NCI-H526 (cell line): ENCODE measurements at regions not wholly inside any gene's neighbourhood (a gene's known extent, or its start where the extent isn't known, plus 50 kb on each side); places are given as distances from the start of the nearest gene placed in this dataset.

Source experiments
- DNase-seq, 2 experiments: peaks; one replicate each; lab custom pipeline; 2025; lab: John Stamatoyannopoulos, UW

DNA sequence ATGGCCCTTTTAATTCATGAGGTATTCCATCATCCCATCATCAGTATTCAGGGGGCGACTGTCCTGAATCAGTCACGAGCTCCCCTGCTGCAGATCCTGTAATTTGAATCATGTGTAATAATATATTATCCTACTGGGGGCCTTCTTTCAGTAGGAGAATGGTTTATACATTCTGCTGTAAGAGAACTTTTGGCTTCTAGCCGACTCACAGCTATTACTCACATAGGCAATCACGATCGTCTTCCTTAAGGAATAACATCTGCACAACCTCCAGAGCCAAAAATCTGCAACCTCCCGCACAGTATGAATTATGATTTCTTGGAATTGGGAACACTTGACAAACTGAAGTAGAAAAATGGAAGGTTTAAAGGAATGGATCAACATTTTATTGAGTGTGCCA, 343.0 kb downstream of the USP25 start:
- DNase-seq: peak in 1 of 2 experiments; percentile 30

DNA sequence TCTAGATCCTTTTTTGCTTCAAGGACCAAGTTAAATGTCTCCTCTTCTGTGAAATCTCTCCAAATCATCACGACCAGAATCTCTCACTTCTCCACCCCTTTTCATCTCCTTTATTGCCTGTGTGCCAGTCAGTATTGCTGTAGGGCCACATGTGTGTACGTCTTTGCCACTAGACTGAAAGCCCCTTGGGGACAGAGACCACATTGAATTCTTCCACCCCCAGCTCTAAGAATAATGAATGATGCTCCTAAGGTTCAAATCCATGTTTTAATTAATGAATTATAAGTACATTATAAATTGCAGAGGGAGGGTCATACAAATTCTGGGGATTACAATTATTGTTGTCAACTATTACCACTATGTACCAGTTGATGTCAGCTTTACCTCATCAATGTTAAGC, 343.8 kb downstream of the USP25 start:
- DNase-seq: no peak

DNA sequence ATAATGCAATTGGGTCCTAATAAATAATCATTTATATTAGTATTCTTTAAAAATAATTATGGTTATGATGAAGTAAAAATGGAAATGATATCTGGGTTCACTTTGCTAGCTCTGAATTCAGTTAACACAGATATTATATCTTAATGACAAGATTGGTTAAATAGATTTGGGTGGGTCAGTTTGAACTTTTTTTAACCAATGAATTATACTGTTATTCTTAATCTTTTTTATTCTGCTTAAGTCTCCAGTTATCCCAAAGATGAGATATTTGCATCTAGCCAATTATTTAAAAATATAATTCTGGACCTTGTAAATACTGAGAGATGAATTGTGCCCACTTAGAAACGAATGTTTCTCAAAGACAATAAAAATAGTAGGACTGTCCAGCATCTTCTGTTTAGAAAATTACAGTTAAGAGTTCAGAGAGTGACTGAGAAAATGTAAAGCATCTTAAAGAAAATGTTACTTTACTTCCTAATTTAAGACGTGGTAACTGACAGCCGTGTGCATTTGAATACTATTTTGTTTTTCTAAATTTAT, 345.2 kb downstream of the USP25 start:
- no peak for DNase-seq

DNA sequence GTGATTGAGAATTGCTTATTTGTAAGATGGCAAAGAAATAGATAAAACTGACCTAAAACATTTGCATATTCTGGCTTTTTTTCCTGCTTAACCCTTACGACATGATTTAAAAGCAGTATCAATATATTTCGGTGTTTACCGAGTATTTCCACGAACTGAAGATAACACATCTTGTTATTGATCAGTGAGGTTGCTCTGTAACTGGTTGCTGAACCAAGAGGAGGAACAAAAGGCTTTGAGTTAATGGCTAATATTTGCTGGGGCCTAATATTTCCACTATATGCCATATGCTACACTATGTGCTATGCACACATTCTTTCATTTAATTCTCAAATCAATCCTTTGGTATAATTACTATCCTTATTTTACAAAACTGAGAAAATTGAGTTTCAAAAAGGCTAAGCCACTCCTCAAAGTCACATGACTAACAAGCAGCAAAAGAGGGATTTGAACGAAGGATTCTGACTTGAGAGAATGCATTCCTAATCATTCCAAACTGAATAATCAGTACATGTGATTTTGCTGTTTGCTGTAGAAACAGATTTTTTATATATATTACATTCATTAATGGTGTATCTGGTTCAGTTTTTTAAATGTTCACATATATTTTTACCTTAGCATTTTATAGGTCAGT, 346.0 kb downstream of the USP25 start:
- no peak for DNase-seq

DNA sequence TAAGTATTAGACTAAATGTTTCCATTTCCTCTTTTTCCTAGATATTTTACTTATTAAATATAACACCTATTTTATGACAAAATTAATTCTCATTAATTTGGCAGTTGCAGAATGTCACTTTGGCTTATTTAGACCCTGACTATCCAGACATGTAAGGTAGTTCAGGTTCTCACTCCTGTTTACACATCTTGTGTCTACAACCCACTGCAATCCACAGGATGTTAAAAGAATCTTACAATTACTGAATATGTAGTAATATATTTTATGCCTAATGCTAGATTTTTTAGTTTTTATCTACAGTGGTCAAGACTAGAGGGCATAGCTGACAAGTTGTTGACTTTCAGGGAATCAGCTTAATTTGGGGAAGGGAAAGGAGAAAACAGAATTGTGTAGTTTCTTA, 346.7 kb downstream of the USP25 start:
- no peak for DNase-seq

DNA sequence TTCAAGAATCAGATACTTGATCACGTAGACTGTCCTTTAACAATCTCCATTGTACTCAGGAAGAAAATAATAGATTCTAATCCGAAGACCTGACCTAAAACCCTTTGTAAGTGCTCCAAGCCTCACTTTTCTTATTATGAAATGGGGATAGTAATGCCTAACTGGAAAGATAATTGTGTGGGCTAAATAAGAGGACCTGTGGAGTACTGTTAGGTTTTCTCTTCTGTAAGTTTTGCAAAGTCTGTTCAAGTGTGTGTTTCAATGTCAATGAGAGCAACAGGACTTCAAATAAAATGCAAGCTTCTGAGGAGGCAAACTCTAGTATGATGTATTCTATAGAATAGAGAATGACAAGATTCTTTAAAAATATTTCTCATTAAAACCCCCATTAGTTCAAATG, 348.6 kb downstream of the USP25 start:
- DNase-seq: no peak

DNA sequence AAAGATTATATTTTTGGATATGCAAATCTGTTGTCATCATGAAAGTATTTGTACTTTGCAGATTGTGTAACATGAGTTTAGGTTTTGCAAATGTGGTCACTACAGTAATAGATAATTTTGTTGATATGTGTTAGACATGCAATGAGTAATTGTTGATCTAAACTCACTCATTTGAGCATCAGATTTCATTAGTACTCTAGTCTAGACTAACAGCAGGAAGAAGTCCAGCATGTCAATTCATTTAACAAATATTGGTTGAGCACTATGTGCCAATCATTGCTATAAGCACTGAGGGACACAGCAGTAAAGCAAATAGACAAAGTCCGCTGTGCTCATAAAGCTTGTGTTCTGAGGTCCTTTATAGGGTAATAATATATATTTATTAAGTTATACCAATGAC, 350.0 kb downstream of the USP25 start:
- no peak for DNase-seq

DNA sequence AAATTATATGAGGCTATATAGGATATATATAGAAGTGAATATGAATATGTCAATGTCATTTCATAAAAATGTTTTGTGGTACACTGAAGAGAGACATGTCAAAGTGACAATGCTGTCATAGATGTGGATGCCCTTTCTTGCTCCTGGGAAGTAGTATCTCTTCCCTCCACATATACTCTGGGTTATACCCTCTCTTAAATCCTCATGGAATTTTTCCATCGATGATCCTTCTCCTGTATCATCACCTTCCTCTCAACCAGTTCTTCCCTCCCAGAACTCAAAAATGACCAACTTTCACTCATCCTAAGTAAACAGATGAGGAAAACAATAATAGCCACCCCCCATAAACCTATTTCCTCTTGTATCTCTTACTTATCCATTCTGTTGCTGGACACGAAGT, 351.5 kb downstream of the USP25 start:
- DNase-seq: no peak

DNA sequence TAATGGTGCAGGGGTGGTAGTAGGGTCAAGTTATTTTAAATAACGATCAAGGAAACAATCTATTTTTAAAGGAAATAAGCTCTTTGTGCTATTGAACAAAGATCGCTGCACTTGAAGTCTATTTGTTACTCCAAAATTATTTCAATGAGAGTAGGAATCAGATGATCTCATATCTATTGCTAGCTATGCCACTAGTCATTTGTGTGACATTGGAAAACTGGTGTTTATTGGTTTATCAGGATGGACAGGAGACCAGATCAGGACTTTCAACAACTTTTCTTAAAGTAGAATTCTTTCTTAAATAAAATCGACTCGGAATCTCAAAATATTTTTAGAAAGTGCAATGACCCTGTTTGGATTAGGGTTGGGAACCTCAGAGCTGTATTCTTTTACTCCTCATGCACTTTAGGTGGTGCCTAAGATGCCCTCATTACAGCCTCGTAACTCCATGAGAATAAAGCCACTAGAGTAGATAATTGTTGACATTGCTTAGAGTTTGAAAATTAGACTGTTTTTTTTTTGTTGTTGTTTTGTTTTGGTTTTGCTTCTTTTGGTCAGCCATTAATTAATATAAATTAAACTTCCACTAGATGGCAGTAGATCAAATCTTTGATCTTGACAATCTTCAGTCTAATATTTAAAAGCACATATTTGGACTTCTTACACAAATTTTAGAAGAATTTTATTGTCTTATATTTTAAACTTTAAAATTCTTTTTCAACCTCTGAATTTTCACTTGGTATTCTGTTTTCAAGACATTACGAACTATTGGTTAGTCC, 352.4 kb downstream of the USP25 start:
- DNase-seq: peak in 1 of 2 experiments; percentile 65

DNA sequence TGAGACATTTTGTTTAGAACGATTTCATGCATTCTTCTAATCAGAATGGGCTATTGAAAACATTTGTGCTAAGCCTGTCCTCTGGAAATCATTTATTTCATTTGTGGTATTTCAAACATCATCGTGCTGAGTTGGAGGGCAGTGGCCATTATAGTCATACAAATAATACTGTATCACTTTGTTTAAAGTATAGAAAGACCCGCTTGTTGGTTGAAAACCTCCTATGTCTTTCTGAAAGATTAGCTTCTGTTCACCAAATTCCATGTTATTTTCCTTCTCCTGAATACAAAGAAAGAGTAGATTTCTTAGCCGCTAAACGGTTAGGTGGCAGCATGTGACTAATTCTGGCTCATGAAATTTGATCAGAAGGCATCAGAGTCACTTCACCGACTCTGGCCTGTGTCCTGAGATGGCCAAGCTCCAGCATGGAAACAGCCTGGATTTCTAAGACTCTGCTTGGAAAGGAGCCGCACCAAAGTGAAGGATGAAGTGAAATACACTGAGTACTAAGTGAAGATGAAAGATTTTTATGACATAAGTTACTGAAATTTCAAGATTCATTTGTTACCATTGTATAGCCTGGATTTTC, 355.1 kb downstream of the USP25 start:
- DNase-seq: no peak

DNA sequence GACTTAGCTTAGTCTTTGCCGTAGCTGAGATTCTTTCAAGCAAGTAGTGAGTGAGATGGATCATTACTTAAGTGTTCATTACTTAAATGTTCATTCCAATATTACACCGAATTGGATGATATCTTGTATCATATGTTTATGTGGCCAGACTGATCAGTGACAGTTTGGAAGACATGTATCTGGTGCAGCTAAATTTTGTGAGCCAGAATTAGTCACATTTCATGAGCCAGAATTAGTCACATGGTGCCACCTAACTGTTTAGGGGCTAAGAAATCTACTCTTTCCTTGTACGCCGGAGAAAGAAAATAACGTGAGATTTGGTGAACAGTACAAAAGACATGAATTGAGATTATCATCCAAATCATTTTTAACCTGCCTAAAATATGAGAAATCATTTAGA, 355.6 kb downstream of the USP25 start:
- DNase-seq: no peak

DNA sequence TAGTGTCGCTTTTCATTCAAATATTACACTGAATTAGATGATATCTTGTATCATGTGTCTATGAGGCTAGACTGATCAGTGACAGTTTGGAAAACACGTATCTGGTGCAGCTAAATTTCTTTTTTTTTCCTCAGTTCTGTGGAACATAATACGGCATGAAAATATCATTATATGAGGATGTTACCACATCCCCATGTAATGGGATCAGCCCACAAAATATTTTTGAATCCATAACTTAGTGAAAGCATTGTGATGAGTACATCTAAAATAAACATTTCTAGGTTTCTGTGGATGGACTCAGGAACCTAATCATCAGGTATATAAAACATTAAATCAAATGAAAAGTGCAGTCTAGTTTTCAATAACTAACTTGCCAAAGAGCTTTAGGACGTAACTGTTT, 356.3 kb downstream of the USP25 start:
- no peak for DNase-seq

DNA sequence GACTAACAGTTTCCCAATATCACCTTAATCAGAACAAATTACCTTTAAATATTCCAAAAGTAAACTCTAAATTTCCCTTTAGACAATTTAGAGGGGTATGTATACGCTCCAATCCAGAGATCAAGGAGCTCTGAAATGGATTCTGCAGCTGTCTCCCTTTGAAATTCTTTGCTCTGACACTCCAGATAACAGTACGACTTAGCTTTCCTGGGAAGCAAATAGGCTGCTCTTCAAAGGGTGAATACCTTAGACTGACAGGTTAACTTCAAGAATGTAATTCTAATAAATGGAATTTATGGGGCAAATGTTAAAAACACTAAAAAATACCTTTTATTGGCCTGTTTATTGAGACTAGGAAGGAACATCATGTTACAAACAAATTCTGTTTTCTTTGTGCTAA, 357.2 kb downstream of the USP25 start:
- DNase-seq: no peak

DNA sequence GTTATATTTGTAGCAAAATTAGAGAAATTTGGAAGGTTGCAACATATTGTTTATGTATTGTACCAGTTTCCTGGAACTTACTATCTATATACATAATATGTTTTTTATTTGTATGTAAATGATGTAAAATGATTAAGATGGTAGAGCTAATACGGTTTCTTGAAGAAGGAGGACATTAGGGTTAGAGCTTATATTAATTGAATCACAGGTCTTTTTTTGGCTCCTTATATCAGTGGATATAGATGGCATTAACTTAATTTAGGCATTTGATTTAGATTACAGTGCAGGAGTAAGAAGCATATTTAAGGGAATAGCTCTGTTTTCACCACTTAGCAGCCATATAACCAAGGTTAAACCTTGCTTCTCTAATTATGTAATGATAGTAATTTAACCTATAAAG, 357.7 kb downstream of the USP25 start:
- DNase-seq: no peak

DNA sequence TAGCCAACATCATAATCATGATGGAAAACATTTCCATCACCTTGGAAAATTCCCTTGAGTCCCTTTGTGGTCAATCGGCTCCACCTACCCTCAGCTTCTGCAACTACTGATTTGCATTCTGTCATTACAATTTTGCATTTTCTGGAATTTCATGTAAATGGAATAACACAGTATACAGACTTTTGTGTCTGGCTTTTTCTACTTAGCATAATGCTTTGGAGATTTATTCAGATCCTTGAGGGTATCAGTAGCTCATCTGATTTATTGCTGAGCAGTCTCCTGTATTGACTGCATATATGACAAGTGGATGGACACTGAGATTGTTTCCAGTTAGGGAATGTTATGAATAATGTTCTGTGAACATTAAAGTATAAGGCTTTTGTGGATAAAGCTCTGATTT, 358.3 kb downstream of the USP25 start:
- DNase-seq: peak; percentile 95

DNA sequence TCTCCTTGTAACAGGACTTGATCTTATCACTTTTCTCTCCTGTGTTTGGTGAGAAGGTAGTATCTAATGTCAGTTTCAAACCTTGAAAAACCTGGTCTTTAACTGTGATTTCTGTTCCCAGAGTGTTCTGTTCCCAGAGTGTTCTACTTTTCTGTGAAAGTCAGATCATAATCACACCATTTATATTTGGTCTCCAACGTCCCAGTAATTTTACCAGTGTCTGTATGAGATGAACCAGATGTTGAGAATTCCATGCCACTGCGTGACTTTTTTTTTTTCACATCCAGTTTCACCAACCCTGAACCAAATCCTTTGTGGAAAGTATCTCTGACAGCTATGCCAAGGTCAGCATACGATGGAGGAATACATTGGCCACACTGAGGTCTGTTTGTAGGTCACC, 365.2 kb downstream of the USP25 start:
- DNase-seq: no peak

DNA sequence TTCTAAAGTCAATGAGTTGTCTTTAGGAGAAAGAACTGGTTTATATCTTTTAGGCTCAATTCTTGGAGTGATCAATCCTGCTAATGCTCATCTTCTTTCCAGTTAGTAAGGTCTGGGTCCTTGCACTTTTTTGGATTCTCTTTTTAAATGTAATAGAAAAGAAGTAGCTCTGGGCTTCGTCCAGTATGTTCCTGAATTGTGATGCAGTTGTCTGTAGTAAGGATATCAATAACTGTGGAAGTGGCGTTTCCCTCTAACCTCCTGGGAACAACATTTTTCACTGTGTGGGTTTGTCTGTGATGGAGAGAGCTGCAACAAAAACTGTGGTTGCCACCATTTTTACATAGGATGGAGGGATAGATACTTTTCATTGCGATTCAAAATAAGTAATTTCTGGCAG, 367.2 kb downstream of the USP25 start:
- no peak for DNase-seq

DNA sequence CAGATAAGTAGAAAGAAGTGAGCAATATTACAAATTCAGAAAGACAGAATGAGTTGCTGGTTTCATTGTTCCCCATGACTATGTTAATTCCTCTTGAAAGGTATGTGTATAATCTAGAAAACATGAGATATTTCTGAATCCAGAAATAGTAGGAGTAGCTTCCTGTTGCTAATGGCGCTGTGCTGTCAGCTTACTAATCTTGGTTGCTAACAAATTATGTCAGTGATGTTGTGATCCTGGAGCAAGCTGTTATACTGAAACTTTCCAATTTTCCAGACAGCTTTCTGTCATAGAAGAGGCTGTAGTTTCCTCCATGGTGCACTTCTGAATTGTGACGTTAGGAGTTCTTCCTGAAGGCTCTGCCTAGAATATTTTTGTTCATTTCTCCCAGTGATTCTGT, 372.3 kb downstream of the USP25 start:
- DNase-seq: no peak

DNA sequence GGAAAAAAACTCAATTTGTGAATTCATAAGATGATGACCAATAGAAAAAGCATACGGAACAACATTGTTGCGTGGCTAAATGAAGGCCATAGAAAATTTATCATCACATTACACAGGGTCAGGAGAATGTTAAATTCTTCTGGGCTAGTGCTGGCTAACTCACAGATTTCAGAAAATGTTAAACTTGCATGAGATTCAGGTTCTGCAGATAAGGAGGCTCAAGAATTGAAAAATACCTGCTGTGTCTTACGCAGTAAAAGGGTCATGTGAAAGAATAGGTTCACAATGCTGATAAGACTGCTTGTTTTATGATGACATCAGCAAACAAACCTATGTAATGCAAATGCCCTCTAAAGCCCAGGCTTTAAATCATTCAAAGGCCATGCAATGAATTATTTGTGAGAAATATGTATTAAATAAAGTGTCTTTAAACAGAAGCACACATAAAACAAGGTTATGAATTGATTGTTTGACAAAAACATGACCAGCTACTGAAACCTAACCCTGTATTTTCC, 378.8 kb downstream of the USP25 start:
- no peak for DNase-seq

DNA sequence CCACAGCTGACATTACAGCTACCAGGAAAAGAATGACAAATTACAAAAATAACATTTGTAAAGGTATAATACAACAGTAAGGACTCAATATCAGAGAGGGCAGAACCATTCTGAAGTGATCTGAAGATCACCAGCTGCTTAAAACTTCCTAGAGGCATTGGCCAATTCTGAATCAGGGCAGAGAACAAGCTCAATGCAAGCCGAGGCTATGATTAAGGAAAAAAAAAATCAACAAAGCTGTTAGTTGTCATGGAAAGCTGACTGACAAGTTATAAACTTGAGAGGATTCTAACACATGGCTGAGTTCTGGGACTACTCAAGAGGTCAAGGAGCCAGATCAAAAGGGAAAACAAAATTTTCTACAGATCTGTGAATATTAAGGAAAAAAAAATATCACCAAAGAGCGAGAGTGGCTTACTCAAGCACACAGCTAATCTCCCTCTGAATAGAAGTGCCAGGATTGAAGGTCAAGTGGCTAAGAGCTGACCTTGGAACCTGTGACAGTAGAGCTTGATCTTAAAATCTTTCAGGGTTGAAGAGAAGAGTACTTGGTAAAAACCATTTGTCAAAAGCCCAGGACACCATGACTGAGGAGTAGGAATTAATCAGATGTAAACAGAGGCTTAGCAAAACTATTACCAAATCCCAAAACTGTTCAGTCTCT, 383.4 kb downstream of the USP25 start:
- no peak for DNase-seq

DNA sequence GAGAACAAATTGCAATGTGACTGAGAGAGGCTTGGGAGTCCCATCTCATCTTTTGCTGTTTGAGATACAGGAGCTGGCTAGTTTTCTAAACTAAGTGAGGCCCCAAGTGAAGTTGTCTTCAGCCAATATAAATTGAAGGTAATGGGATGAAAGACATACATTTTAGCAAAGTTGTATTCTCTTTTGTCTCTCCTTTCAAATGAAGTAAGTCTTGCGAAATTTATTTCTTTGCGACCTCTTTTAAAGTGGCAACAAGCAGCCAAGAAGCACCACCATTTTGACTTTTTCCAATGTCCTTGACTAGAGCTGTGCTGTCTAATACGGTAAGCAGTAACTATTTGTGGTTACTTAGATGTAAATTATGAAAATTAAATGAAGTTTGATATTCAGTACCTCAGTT, 385.7 kb downstream of the USP25 start:
- DNase-seq: no peak

DNA sequence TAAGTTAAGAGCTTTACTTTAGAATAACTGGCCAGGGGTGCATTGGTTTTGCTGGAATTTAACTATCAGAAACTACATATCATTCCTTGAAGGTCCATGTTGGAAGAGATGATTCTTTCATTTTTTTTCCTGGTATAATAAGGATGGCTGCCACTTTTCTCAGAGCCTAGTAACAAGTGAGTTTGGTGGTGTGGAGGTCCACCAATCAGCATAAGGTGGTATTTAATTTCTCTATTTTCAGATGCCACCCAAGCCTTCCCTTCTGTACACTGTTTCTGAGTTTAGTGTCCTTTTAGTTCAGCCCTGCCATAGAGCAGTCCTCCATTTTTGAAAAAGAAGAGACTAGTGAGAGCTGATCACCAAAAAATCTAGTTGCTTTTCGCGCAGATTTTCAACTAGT, 386.3 kb downstream of the USP25 start:
- DNase-seq: no peak

DNA sequence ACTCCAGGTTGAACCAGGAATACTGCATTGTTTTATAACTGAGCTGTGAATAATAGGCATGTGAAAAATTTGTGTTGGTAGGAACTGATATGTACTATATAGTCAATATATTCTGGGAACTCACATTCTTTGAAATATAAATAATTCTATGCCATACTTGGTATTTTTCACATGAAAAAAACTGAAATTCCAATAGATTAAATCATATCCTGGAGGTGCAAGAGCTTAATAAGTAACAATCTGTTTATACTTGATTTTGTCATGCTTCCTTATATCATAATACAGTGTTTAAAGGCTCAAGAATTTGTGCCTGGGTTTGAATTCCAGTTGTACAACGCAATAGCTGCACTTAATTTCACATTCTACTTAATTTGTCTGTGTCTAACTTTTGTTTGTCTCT, 387.0 kb downstream of the USP25 start:
- no peak for DNase-seq
